ENCODE measurements at regions not wholly inside any gene's neighbourhood (a gene's known extent, or its start where the extent isn't known, plus 50 kb on each side); places are given as distances from the start of the nearest gene placed in this dataset.
"Not testable (repeated sequence)": the region's sequence is repeated elsewhere in the genome, so short reads cannot be mapped to it uniquely, and the experiment has no call there.

DNA sequence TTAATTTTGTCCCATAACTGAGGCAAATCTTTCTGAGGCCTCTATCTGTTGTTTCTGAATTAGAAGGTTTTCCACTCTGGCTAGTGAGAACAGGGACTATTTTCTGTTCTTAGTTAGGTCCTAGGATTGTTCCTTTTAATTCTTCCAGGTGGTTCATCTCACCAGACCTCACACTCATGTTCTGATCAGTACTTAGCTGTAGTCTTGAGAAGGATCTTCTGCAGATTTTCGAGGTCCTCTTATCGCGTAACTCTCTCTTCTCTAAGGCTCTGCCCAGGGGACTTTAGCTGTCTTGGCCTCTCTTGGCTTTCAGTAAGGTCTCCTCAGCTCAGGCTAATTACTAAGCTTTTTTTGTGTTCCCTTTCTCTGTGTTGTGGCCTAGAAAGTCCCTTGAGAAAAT lies 201.1 kb downstream of the ETNK1 start:
- no peak overlapping the region for H3K4me3 ChIP-seq
- no peaks in the 10 kb centered on the region for H3K9me3 ChIP-seq
- no peak overlapping the region for H3K27ac ChIP-seq
- H3K36me3 ChIP-seq, result no peaks in the 10 kb centered on the region
- TF ChIP-seq, protein P1, sequence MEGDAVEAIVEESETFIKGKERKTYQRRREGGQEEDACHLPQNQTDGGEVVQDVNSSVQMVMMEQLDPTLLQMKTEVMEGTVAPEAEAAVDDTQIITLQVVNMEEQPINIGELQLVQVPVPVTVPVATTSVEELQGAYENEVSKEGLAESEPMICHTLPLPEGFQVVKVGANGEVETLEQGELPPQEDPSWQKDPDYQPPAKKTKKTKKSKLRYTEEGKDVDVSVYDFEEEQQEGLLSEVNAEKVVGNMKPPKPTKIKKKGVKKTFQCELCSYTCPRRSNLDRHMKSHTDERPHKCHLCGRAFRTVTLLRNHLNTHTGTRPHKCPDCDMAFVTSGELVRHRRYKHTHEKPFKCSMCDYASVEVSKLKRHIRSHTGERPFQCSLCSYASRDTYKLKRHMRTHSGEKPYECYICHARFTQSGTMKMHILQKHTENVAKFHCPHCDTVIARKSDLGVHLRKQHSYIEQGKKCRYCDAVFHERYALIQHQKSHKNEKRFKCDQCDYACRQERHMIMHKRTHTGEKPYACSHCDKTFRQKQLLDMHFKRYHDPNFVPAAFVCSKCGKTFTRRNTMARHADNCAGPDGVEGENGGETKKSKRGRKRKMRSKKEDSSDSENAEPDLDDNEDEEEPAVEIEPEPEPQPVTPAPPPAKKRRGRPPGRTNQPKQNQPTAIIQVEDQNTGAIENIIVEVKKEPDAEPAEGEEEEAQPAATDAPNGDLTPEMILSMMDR (IDR thresholded peaks at IDR 0.05), result no peak
- TF ChIP-seq EP300 (IDR thresholded peaks at IDR 0.05) (no peak), POLR2A (IDR thresholded peaks at IDR 0.05) (no peak), POLR2AphosphoS5 (IDR thresholded peaks at IDR 0.05) (no peak)
- H3K27me3 ChIP-seq, result no peaks in the 10 kb centered on the region
- no peak for ATAC-seq
- 42 to 60% methylated on average over 3 of the region's 3 CpGs for WGBS, 2 donors (ENCODE audit: low coverage in 1 of 2)
- H3K4me1 ChIP-seq, result no peaks in the 10 kb centered on the region

DNA sequence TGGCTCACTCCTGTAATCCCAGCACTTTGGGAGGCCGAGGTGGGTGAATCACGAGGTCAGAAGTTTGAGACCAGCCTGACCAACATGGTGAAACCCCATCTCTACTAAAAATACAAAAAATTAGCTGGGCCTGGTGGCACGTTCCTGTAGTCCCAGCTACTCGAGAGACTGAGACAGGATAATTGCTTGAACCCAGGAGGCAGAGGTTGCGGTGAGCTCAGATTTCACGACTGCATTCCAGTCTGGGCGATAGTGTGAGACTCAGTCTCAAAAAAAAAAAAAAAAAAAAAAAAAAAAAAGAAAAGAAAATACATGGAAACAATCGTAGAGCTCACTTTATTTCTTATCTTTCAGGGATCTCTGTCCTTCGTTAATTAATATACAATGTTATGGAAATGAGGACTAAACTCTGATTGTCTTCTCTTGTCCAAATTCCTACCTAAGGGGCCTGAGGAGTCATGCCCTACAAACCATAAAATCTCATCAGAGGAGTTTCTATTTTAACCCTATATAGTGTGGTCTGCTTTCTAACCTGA lies 201.5 kb downstream of the ETNK1 start:
- H3K27ac ChIP-seq, H3K9me3 ChIP-seq, H3K36me3 ChIP-seq, H3K4me3 ChIP-seq, H3K4me1 ChIP-seq, ATAC-seq, H3K27me3 ChIP-seq: not testable (repeated sequence)
- 61 to 95% methylated on average over 2 to 6 of the region's 9 CpGs for WGBS, 2 donors (ENCODE audit: low coverage in 1 of 2)

- H3K27ac ChIP-seq, result no peak overlapping the region
- no peaks in the 10 kb centered on the region for H3K27me3 ChIP-seq
- TF ChIP-seq, protein P1 (IDR thresholded peaks at IDR 0.05), result no peak
- no peak for TF ChIP-seq POLR2AphosphoS5 (IDR thresholded peaks at IDR 0.05)
- TF ChIP-seq POLR2A (IDR thresholded peaks at IDR 0.05), result no peak
- no peak for TF ChIP-seq EP300 (IDR thresholded peaks at IDR 0.05)
- no peak for ATAC-seq
- no peak overlapping the region for H3K4me3 ChIP-seq
- H3K9me3 ChIP-seq, result no peaks in the 10 kb centered on the region
- H3K36me3 ChIP-seq, result no peaks in the 10 kb centered on the region
- WGBS, 2 donors (ENCODE audit: low coverage in 1 of 2), result 66 to 88% methylated on average over 3 of the region's 3 CpGs
- H3K4me1 ChIP-seq, result no peaks in the 10 kb centered on the region
These were observed 203.1 kb downstream of the ETNK1 start for GRCh38 chr12:22828066-22828465.

DNA sequence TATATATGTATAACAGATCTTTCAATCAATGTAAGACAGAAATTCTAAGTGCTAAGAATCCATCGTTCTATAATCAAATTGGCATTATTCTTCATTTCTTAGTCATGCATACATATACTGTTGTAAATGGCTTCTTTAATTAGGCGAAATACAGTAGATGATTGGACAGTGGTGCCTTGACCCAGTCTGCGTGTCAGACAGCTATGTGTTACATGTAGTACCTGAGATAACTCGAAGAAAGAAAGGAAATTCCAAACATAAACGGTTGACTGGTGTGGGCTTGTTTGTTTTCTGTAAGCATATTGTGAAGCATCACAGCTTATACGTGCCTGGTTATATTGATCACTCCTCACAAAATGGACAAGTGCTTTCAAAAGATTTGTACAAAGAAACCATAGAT lies 210.5 kb downstream of the ETNK1 start:
- H3K4me1 ChIP-seq, result no peaks in the 10 kb centered on the region
- H3K4me3 ChIP-seq, result no peak overlapping the region
- no peaks in the 10 kb centered on the region for H3K36me3 ChIP-seq
- H3K27me3 ChIP-seq, result no peaks in the 10 kb centered on the region
- no peaks in the 10 kb centered on the region for H3K9me3 ChIP-seq
- 75 to 79% methylated on average over 6 of the region's 6 CpGs for WGBS, 2 donors (ENCODE audit: low coverage in 1 of 2)
- TF ChIP-seq, protein P1 (IDR thresholded peaks at IDR 0.05), result no peak
- TF ChIP-seq EP300 (IDR thresholded peaks at IDR 0.05) (no peak), POLR2A (IDR thresholded peaks at IDR 0.05) (no peak), POLR2AphosphoS5 (IDR thresholded peaks at IDR 0.05) (no peak)
- no peak overlapping the region for H3K27ac ChIP-seq
- no peak for ATAC-seq

DNA sequence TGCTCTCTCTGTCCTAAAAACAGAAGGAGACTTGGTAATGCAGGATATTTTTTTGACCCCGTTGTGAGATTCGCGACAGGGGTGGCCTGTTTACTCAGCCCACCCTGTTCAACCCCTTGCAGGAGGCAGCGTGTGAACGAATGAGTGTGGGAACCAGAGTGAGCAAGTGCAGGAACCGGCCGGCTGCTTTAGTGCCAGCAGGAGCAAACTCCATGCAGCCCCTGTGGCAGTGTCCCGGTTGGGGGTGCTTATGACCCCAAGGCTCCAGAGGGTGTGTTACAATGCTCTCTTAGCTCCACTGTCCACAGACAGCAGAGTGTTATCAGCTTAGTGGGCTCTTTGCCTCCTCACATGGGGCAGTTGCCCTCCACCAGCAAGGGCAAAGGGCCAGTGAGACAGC lies 225.2 kb downstream of the ETNK1 start:
- Histone ChIP-seq H3K4me3 (no peak overlapping the region), H3K27ac (no peak overlapping the region), H3K4me1 (peaks cover 0 to 25% (median 0%) of the 10 kb centered on the region in 3 donors), H3K9me3 (no peaks in the 10 kb centered on the region), H3K36me3 (no peaks in the 10 kb centered on the region), H3K27me3 (no peaks in the 10 kb centered on the region)
- ATAC-seq, result no peak
- WGBS, 2 donors (ENCODE audit: low coverage in 1 of 2), result 93 to 98% methylated on average over 3 to 4 of the region's 8 CpGs
- TF ChIP-seq EP300 (IDR thresholded peaks at IDR 0.05) (no peak), POLR2AphosphoS5 (IDR thresholded peaks at IDR 0.05) (no peak), POLR2A (IDR thresholded peaks at IDR 0.05) (no peak)
- TF ChIP-seq, protein P1 (IDR thresholded peaks at IDR 0.05), result no peak
